Activated CD4-positive, alpha-beta T cell treated with anti-CD3 and anti-CD28 coated beads, Interleukin-2, amount 10 ng/mL, durations not matched to agents 24 days and 14 days (primary cell): ENCODE measurements at regions not wholly inside any gene's neighbourhood (a gene's known extent, or its start where the extent isn't known, plus 50 kb on each side); places are given as distances from the start of the nearest gene placed in this dataset.
"Not testable (repeated sequence)": the region's sequence is repeated elsewhere in the genome, so short reads cannot be mapped to it uniquely, and the experiment has no call there.

Experiments used
- DNase-seq: peaks from one replicate; pipeline ENCODE4 v3.0.0; 2022
- H3K27ac Mint-ChIP-seq: one replicate; pipeline ENCODE4 v1.8.0; 2022; ENCODE audit warnings: mild to moderate bottlenecking, mixed read lengths
- H3K27me3 Mint-ChIP-seq: one replicate; pipeline ENCODE4 v1.8.0; 2022; ENCODE audit warnings: mixed read lengths
- H3K36me3 Mint-ChIP-seq: one replicate; pipeline ENCODE4 v1.8.0; 2022; ENCODE audit warnings: low read depth, mild to moderate bottlenecking, mixed read lengths
- H3K4me1 Mint-ChIP-seq: one replicate; pipeline ENCODE4 v1.8.0; 2021; ENCODE audit warnings: mixed read lengths
- H3K4me3 Mint-ChIP-seq: one replicate; pipeline ENCODE4 v1.8.0; 2022; ENCODE audit warnings: mild to moderate bottlenecking, moderate library complexity, mixed read lengths
- H3K9me3 Mint-ChIP-seq: one replicate; pipeline ENCODE4 v1.8.0; 2021; ENCODE audit warnings: mixed read lengths
- intact Hi-C: fragments of 100-400 bp; cut with micrococcal nuclease; formaldehyde crosslinking; loops from one replicate; pipeline ENCODE4 v1.15.1; 2023

DNA sequence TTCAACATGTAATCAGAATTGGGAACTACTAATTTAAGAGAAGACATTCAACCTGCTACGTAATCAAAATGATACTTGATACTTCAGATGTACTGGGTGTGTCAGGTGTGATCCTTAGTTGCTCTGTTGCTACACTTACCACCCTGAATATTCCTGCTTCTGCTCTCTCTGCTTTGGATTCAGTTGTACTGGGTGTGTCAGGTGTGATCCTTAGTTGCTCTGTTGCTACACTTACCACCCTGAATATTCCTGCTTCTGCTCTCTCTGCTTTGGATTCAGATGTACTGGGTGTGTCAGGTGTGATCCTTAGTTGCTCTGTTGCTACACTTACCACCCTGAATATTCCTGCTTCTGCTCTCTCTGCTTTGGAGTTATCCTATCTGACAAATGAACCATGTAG, 290.2 kb downstream of the RAB38 start:
- H3K4me3 Mint-ChIP-seq, intact Hi-C loops, H3K27me3 Mint-ChIP-seq, H3K4me1 Mint-ChIP-seq, H3K36me3 Mint-ChIP-seq, H3K27ac Mint-ChIP-seq, H3K9me3 Mint-ChIP-seq, DNase-seq: not testable (repeated sequence)

GRCh38 chr11:87879118-87879517, 296.1 kb downstream of the RAB38 start:
- intact Hi-C loops = loop anchor here (10.0 kb wide), 1 partner anchor 676 kb away; no protein-coding TSS in a partner anchor
- DNase-seq = no peak
- Mint-ChIP-seq H3K9me3 (no peaks in the 10 kb centered on the region), H3K27me3 (no peaks in the 10 kb centered on the region), H3K36me3 (no peaks in the 10 kb centered on the region), H3K27ac (no peak overlapping the region), H3K4me3 (no peak overlapping the region), H3K4me1 (no peaks in the 10 kb centered on the region)

DNA sequence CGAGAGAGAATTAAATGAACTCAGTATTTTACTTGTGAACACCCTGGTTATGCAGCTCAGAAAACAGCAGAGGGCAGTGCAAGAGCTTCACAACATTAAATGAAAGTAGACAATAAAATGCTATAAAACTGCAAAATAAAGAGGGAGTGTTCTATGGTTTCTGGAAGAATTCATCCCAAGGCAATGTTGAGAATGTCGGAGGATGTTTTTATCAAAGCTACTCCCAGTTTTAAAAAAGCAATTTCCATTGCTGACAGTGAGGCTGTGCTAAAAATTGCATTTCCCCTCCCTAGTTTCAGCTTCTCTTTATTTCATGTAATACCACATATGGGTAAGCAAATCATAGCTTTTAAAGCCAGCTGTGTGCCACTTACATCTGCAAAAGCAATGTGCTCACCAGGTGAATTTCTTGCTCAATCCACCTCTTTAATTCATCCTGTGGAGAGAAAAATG, 296.8 kb downstream of the RAB38 start:
- no peaks in the 10 kb centered on the region for H3K36me3 Mint-ChIP-seq
- H3K27me3 Mint-ChIP-seq = no peaks in the 10 kb centered on the region
- no peaks in the 10 kb centered on the region for H3K4me1 Mint-ChIP-seq
- H3K4me3 Mint-ChIP-seq = no peak overlapping the region
- no peak overlapping the region for H3K27ac Mint-ChIP-seq
- intact Hi-C loops = loop anchor here (10.0 kb wide), 1 partner anchor 676 kb away; no protein-coding TSS in a partner anchor
- H3K9me3 Mint-ChIP-seq = no peaks in the 10 kb centered on the region
- no peak for DNase-seq

DNA sequence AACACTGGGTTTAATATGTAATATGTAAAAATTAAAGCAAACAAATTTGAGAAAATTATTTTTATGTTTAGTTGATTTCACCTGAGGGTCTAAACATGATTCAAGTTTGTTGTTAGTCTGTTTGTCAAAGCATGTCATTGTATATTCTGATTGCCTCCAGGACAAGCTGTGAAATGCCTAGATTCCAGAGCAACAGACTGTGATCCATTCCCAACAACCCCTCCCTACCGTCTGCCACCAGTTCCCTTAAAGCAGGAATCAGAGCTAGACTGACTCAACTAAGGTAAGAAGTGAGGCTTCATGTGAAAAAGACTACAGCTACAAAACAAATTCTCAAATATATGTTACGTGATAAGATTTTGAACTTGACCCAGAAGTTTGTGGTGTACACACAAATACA, 304.2 kb downstream of the RAB38 start:
- Mint-ChIP-seq H3K9me3 (no peaks in the 10 kb centered on the region), H3K36me3 (no peaks in the 10 kb centered on the region), H3K4me3 (no peak overlapping the region), H3K27ac (no peak overlapping the region), H3K27me3 (no peaks in the 10 kb centered on the region), H3K4me1 (no peaks in the 10 kb centered on the region)
- DNase-seq = no peak
- intact Hi-C loops = loop anchor here (10.0 kb wide), 1 partner anchor 684 kb away; no protein-coding TSS in a partner anchor

- no peaks in the 10 kb centered on the region for H3K27me3 Mint-ChIP-seq
- H3K9me3 Mint-ChIP-seq = no peaks in the 10 kb centered on the region
- intact Hi-C loops = loop anchor here (10.0 kb wide), 1 partner anchor 685 kb away; no protein-coding TSS in a partner anchor
- no peak overlapping the region for H3K4me3 Mint-ChIP-seq
- H3K27ac Mint-ChIP-seq = no peak overlapping the region
- DNase-seq = no peak
- no peaks in the 10 kb centered on the region for H3K4me1 Mint-ChIP-seq
- no peaks in the 10 kb centered on the region for H3K36me3 Mint-ChIP-seq
Observed at GRCh38 chr11:87870086-87870485, 305.2 kb downstream of the RAB38 start.

- DNase-seq = no peak
- Mint-ChIP-seq H3K27ac (no peak overlapping the region), H3K9me3 (no peaks in the 10 kb centered on the region), H3K4me1 (no peaks in the 10 kb centered on the region), H3K36me3 (no peaks in the 10 kb centered on the region), H3K27me3 (no peaks in the 10 kb centered on the region), H3K4me3 (no peak overlapping the region)
- intact Hi-C loops = no loop called here
Observed at GRCh38 chr11:87866951-87867350, 308.3 kb downstream of the RAB38 start.

GRCh38 chr11:87861030-87861429, 314.2 kb downstream of the RAB38 start:
- no peak for DNase-seq
- no peaks in the 10 kb centered on the region for H3K36me3 Mint-ChIP-seq
- no peaks in the 10 kb centered on the region for H3K4me1 Mint-ChIP-seq
- H3K27me3 Mint-ChIP-seq = no peaks in the 10 kb centered on the region
- no peak overlapping the region for H3K4me3 Mint-ChIP-seq
- H3K27ac Mint-ChIP-seq = no peak overlapping the region
- intact Hi-C loops = no loop called here
- H3K9me3 Mint-ChIP-seq = no peaks in the 10 kb centered on the region

DNA sequence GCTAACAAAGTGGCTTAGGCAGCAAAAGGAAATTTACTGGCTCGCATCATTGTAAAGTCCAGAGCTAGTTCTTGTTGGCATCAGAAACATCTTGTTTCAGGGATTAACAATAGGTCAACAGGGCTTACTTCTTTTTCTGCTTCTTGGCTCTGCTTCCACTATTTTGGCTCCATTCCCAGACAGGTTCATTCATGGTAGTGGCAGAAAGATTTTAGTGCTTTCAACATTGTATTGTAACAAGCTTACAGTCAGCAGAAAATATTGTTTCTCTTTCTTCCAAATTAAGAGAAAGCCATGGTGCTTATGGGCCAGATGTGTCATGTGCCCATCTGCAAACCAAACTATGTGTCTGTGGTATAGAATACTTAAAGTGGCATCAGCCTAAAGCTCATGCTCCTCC, 315.6 kb downstream of the RAB38 start:
- H3K4me1 Mint-ChIP-seq = no peaks in the 10 kb centered on the region
- no peaks in the 10 kb centered on the region for H3K27me3 Mint-ChIP-seq
- H3K4me3 Mint-ChIP-seq = no peak overlapping the region
- H3K27ac Mint-ChIP-seq = no peak overlapping the region
- intact Hi-C loops = no loop called here
- DNase-seq = no peak
- no peaks in the 10 kb centered on the region for H3K9me3 Mint-ChIP-seq
- H3K36me3 Mint-ChIP-seq = no peaks in the 10 kb centered on the region

DNA sequence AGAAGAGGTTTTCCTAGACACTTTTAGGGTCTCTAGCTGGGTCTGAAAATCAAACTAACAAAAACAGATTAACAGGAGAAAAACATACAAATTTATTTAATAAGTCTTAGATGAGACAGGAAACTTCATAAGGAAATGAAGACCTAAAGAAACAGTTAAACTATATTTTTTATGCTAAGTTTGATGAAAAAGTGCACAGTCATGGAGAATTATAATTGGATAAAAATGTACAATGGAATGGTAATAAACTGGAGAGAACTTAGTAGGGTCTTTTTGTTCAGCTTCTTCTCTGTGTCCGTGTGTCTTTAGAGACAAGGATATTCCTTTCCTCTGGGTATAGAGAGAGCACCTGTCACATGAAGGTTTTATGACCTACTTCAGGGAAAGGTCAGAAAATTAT, 323.4 kb downstream of the RAB38 start:
- intact Hi-C loops = no loop called here

DNA sequence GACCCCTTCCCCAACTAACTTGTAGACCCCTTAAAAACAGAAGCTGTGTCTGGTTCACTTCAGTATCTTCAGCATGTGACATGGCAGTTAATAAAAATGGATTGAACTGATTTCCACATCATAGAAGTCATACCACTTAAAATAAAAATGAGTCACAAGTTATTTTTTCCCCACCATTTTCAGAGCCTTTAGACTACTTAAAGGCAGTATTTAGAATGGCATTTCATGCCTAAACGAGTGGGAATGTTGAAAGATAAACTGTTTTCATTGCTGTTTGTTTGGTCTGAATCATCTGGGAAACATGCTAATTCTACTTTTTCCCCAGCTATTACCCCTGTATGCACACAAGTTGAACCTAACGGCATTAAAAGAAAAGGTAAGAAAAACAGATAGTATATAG, 324.0 kb downstream of the RAB38 start:
- intact Hi-C loops = no loop called here
- no peaks in the 10 kb centered on the region for H3K27me3 Mint-ChIP-seq
- no peak for DNase-seq
- no peaks in the 10 kb centered on the region for H3K36me3 Mint-ChIP-seq
- no peak overlapping the region for H3K4me3 Mint-ChIP-seq
- H3K9me3 Mint-ChIP-seq = no peaks in the 10 kb centered on the region
- H3K4me1 Mint-ChIP-seq = no peaks in the 10 kb centered on the region
- no peak overlapping the region for H3K27ac Mint-ChIP-seq

More for the DNA sequence above, 323.4 kb downstream of the RAB38 start:
- no peak overlapping the region for H3K27ac Mint-ChIP-seq
- no peaks in the 10 kb centered on the region for H3K36me3 Mint-ChIP-seq
- no peaks in the 10 kb centered on the region for H3K27me3 Mint-ChIP-seq
- no peak overlapping the region for H3K4me3 Mint-ChIP-seq
- no peaks in the 10 kb centered on the region for H3K9me3 Mint-ChIP-seq
- no peaks in the 10 kb centered on the region for H3K4me1 Mint-ChIP-seq
- no peak for DNase-seq

- no peak overlapping the region for H3K4me3 Mint-ChIP-seq
Observed at GRCh38 chr11:87849216-87849615, 326.0 kb downstream of the RAB38 start.

DNA sequence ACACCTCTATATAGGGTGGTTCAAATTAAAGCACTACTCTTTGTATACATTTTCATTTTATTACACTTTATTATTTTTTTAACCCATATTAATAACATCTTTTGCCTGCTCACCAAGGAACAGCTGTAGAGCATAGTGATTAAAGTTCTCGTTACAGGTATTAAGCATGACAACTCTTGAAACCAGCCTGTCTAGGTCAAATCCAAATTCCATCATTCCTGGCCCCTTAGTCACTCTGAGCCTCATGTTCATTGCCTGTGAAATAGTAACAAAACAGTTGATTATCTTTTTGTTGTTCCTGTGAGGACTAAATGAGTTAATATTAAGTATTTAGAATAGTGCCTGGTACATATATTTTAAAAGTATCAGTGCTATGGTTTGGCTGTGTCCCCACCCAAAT, 334.5 kb downstream of the RAB38 start:
- Mint-ChIP-seq H3K4me1 (no peaks in the 10 kb centered on the region), H3K27ac (no peak overlapping the region), H3K27me3 (no peaks in the 10 kb centered on the region), H3K36me3 (no peaks in the 10 kb centered on the region), H3K9me3 (no peaks in the 10 kb centered on the region), H3K4me3 (no peak overlapping the region)
- intact Hi-C loops = no loop called here
- no peak for DNase-seq

More at GRCh38 chr11:87849216-87849615, 326.0 kb downstream of the RAB38 start:
- H3K27ac Mint-ChIP-seq = no peak overlapping the region
- H3K4me1 Mint-ChIP-seq = no peaks in the 10 kb centered on the region
- intact Hi-C loops = no loop called here
- no peaks in the 10 kb centered on the region for H3K9me3 Mint-ChIP-seq
- no peaks in the 10 kb centered on the region for H3K36me3 Mint-ChIP-seq
- H3K27me3 Mint-ChIP-seq = no peaks in the 10 kb centered on the region
- DNase-seq = no peak

GRCh38 chr11:87832211-87832610, 343.0 kb downstream of the RAB38 start:
- Mint-ChIP-seq H3K36me3 (no peaks in the 10 kb centered on the region), H3K4me3 (no peak overlapping the region), H3K4me1 (no peaks in the 10 kb centered on the region), H3K27me3 (no peaks in the 10 kb centered on the region), H3K27ac (no peak overlapping the region), H3K9me3 (no peaks in the 10 kb centered on the region)
- DNase-seq = no peak
- intact Hi-C loops = no loop called here

- intact Hi-C loops = no loop called here
- DNase-seq = no peak
- no peaks in the 10 kb centered on the region for H3K27me3 Mint-ChIP-seq
Observed at GRCh38 chr11:87820011-87820410, 355.2 kb downstream of the RAB38 start.

GRCh38 chr11:87819151-87819550, 356.1 kb downstream of the RAB38 start:
- Mint-ChIP-seq H3K4me3 (no peak overlapping the region), H3K9me3 (no peaks in the 10 kb centered on the region), H3K4me1 (no peaks in the 10 kb centered on the region), H3K36me3 (no peaks in the 10 kb centered on the region), H3K27me3 (no peaks in the 10 kb centered on the region), H3K27ac (no peak overlapping the region)
- no peak for DNase-seq
- intact Hi-C loops = no loop called here

More at GRCh38 chr11:87820011-87820410, 355.2 kb downstream of the RAB38 start:
- no peaks in the 10 kb centered on the region for H3K36me3 Mint-ChIP-seq
- no peak overlapping the region for H3K27ac Mint-ChIP-seq
- no peak overlapping the region for H3K4me3 Mint-ChIP-seq
- no peaks in the 10 kb centered on the region for H3K9me3 Mint-ChIP-seq
- no peaks in the 10 kb centered on the region for H3K4me1 Mint-ChIP-seq
